HuH-7.5 (cell line): ENCODE measurements at regions not wholly inside any gene's neighbourhood (a gene's known extent, or its start where the extent isn't known, plus 50 kb on each side); places are given as distances from the start of the nearest gene placed in this dataset.
"Not testable (repeated sequence)": the region's sequence is repeated elsewhere in the genome, so short reads cannot be mapped to it uniquely, and the experiment has no call there.

ENCODE experiments used
- DNase-seq: peaks from one replicate; pipeline ENCODE4 v3.0.0; 2011; ENCODE audit warnings: low spot score

GRCh38 chr20:52098186-52098585, 93.4 kb downstream of the ZFP64 start:
- DNase-seq, result no peak

- no peak for DNase-seq
Observed at GRCh38 chr20:52096117-52096516, 95.5 kb downstream of the ZFP64 start.

- no peak for DNase-seq
Observed at GRCh38 chr20:52094693-52095092, 96.9 kb downstream of the ZFP64 start.

GRCh38 chr20:52093575-52093974, 98.0 kb downstream of the ZFP64 start:
- DNase-seq, result no peak

GRCh38 chr20:52090035-52090434, 101.5 kb downstream of the ZFP64 start:
- no peak for DNase-seq

- no peak for DNase-seq
Observed at GRCh38 chr20:52087471-52087870, 104.1 kb downstream of the ZFP64 start.

- no peak for DNase-seq
Observed at GRCh38 chr20:52086878-52087277, 104.7 kb downstream of the ZFP64 start.

GRCh38 chr20:52084727-52085126, 106.9 kb downstream of the ZFP64 start:
- no peak for DNase-seq

GRCh38 chr20:52083627-52084232, 107.8 kb downstream of the ZFP64 start:
- peak; percentile 75 for DNase-seq

- DNase-seq, result no peak
Observed at GRCh38 chr20:52082612-52083011, 109.0 kb downstream of the ZFP64 start.

- DNase-seq, result no peak
Observed at GRCh38 chr20:52081791-52082190, 109.8 kb downstream of the ZFP64 start.

GRCh38 chr20:52081066-52081465, 110.5 kb downstream of the ZFP64 start:
- DNase-seq, result no peak

- DNase-seq, result peak; percentile 31
Observed at GRCh38 chr20:52078289-52078688, 113.3 kb downstream of the ZFP64 start.

GRCh38 chr20:52076164-52076563, 115.4 kb downstream of the ZFP64 start:
- no peak for DNase-seq

GRCh38 chr20:52075400-52075799, 116.2 kb downstream of the ZFP64 start:
- no peak for DNase-seq

- DNase-seq, result no peak
Observed at GRCh38 chr20:52071136-52071535, 120.4 kb downstream of the ZFP64 start.

- DNase-seq, result no peak
Observed at GRCh38 chr20:52064931-52065330, 126.6 kb downstream of the ZFP64 start.

GRCh38 chr20:52062452-52063209, 128.9 kb downstream of the ZFP64 start:
- DNase-seq, result no peak

GRCh38 chr20:52060794-52061714, 130.5 kb downstream of the ZFP64 start:
- peak; percentile 41 for DNase-seq

GRCh38 chr20:52057133-52057532, 134.4 kb downstream of the ZFP64 start:
- not testable (repeated sequence) for DNase-seq

- no peak for DNase-seq
Observed at GRCh38 chr20:52056203-52057062, 135.1 kb downstream of the ZFP64 start.

GRCh38 chr20:52054123-52054522, 137.5 kb downstream of the ZFP64 start:
- no peak for DNase-seq
